ENCODE measurements at regions not wholly inside any gene's neighbourhood (a gene's known extent, or its start where the extent isn't known, plus 50 kb on each side); places are given as distances from the start of the nearest gene placed in this dataset.

DNA sequence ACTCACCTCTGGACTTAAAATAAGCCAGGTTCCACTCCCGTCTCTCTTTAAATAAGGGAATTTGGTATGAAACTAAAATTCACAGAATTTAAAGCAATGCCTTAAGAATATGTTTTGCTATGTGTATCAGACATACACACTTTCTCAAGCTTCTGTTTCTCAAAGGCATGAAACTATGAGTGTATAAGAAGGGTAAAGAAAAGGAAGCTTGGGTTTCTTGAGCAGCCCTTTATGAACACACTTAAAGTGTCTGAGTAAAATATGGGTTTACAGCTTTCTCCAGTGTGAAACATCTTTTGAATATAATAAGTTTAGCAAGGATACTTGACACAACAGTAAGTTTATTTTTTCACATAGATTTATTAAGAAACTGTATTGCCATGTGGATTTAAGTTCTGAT, 370.5 kb downstream of the TMA16 start:
- ChIA-PET POLR2A (interaction anchor here (0.7 kb wide), 1 partner anchor 9 kb away, joined by 4 read pairs; no protein-coding TSS in a partner anchor), CTCF (no interaction called here)
- no TSS peak for BruUV-seq (replicated peaks)
- TF ChIP-seq, protein P1, sequence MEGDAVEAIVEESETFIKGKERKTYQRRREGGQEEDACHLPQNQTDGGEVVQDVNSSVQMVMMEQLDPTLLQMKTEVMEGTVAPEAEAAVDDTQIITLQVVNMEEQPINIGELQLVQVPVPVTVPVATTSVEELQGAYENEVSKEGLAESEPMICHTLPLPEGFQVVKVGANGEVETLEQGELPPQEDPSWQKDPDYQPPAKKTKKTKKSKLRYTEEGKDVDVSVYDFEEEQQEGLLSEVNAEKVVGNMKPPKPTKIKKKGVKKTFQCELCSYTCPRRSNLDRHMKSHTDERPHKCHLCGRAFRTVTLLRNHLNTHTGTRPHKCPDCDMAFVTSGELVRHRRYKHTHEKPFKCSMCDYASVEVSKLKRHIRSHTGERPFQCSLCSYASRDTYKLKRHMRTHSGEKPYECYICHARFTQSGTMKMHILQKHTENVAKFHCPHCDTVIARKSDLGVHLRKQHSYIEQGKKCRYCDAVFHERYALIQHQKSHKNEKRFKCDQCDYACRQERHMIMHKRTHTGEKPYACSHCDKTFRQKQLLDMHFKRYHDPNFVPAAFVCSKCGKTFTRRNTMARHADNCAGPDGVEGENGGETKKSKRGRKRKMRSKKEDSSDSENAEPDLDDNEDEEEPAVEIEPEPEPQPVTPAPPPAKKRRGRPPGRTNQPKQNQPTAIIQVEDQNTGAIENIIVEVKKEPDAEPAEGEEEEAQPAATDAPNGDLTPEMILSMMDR (IDR thresholded peaks at IDR 0.05; ENCODE audit: unreplicated experiment), result no peak
- intact Hi-C loops (cut with micrococcal nuclease), result no loop called here
- no peaks in the 10 kb centered on the region for H3K27me3 Mint-ChIP-seq (ENCODE audit: insufficient read depth, unreplicated experiment)
- no peaks in the 10 kb centered on the region for H3K36me3 Mint-ChIP-seq (ENCODE audit: insufficient read depth, unreplicated experiment)
- no peak for DNase-seq (ENCODE audit: unreplicated experiment)
- no peak overlapping the region for H3K27ac Mint-ChIP-seq (ENCODE audit: low read depth, unreplicated experiment)
- no peaks in the 10 kb centered on the region for H3K9me3 Mint-ChIP-seq (ENCODE audit: unreplicated experiment)
- H3K4me3 Mint-ChIP-seq (ENCODE audit: unreplicated experiment), result no peak overlapping the region
- peaks cover 8% of the 10 kb centered on the region for H3K4me1 Mint-ChIP-seq (ENCODE audit: insufficient read depth, unreplicated experiment)

DNA sequence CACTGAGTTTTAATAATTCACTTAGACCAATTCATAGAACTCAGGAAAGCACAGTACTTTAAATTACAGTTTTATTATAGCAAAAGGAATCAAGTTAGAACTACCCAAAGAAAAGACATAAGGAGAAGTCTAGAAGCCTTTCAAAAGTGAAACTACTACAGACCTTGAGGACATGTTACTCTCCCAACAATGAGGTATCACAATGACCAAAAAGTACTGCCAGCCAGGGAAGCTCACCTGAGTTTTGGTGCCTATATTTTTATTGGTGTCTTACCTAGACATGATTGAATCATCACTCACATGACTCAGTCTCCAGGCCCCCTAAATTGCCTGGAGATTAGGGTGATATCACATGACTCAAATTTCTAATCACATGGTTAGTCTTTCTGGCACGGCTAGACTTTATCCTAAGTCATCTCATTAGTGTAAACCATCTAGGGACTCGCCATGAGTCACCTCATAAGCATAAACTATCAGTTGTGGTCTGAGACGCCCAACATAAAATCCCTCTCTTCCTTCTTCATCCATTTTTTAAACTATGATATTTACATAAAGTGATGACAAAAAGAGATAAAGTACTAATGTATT, 372.3 kb downstream of the TMA16 start:
- CTCF ChIA-PET, result no interaction called here
- intact Hi-C loops (cut with micrococcal nuclease), result no loop called here
- POLR2A ChIA-PET, result no interaction called here
- no TSS peak for BruUV-seq (replicated peaks)
- H3K27ac Mint-ChIP-seq (ENCODE audit: low read depth, unreplicated experiment), result peak overlapping the region; percentile 57
- H3K9me3 Mint-ChIP-seq (ENCODE audit: unreplicated experiment), result no peaks in the 10 kb centered on the region
- peak; percentile 36 for DNase-seq (ENCODE audit: unreplicated experiment)
- H3K4me3 Mint-ChIP-seq (ENCODE audit: unreplicated experiment), result peak overlapping the region; percentile 23
- peaks cover 8% of the 10 kb centered on the region for H3K4me1 Mint-ChIP-seq (ENCODE audit: insufficient read depth, unreplicated experiment)
- H3K36me3 Mint-ChIP-seq (ENCODE audit: insufficient read depth, unreplicated experiment), result no peaks in the 10 kb centered on the region
- TF ChIP-seq, protein P1 (IDR thresholded peaks at IDR 0.05; ENCODE audit: unreplicated experiment), result no peak
- H3K27me3 Mint-ChIP-seq (ENCODE audit: insufficient read depth, unreplicated experiment), result no peaks in the 10 kb centered on the region

DNA sequence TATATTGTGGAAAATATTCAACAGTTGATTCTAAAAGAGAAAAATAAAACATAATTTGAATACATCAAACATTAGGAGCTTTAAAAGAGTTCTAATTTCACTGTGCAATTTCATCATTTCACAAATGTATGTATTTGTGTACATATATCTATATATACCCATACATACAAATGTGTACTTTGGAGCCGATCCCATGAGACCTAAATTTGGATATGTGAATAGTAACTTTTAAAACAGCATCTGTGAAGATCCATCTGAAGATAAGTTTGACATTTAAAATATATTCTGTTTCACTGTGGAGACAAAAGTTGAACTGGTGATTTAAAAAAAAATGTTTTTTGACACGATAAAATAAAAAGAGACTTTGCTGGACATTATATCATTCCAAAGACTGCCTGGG, 374.0 kb downstream of the TMA16 start:
- Mint-ChIP-seq H3K4me1 (ENCODE audit: insufficient read depth, unreplicated experiment) (peaks cover 8% of the 10 kb centered on the region), H3K27me3 (ENCODE audit: insufficient read depth, unreplicated experiment) (no peaks in the 10 kb centered on the region), H3K4me3 (ENCODE audit: unreplicated experiment) (no peak overlapping the region), H3K36me3 (ENCODE audit: insufficient read depth, unreplicated experiment) (no peaks in the 10 kb centered on the region), H3K9me3 (ENCODE audit: unreplicated experiment) (no peaks in the 10 kb centered on the region), H3K27ac (ENCODE audit: low read depth, unreplicated experiment) (no peak overlapping the region)
- BruUV-seq (replicated peaks), result no TSS peak
- intact Hi-C loops (cut with micrococcal nuclease), result no loop called here
- no peak for DNase-seq (ENCODE audit: unreplicated experiment)
- TF ChIP-seq, protein P1 (IDR thresholded peaks at IDR 0.05; ENCODE audit: unreplicated experiment), result no peak
- CTCF ChIA-PET, result interaction anchor here (1.1 kb wide), 1 partner anchor 23 kb away, joined by 3 read pairs; no protein-coding TSS in a partner anchor
- POLR2A ChIA-PET, result interaction anchor here (1.3 kb wide), 1 partner anchor 8 kb away, joined by 3 read pairs; no protein-coding TSS in a partner anchor

DNA sequence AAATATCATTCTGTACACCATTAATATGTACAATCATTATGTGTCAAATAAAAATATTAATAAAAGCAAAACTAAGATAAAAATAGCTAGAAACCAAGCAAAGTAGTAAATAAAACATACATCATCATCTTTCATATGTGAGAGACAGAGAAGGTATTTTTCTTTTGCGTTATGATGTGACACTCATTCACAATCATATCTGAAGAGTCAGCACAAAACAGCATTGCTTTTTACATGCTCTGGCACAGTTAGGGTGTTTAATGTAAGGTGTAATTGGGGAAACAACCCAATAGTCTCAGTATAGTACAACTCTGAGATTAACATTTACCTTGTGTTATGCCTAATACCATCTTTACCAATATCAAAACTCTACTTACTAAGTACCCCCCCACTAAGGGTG, 376.6 kb downstream of the TMA16 start:
- no peak overlapping the region for H3K27ac Mint-ChIP-seq (ENCODE audit: low read depth, unreplicated experiment)

More for the DNA sequence above, 376.6 kb downstream of the TMA16 start:
- no peak for DNase-seq (ENCODE audit: unreplicated experiment)
- Mint-ChIP-seq H3K4me3 (ENCODE audit: unreplicated experiment) (no peak overlapping the region), H3K9me3 (ENCODE audit: unreplicated experiment) (no peaks in the 10 kb centered on the region), H3K36me3 (ENCODE audit: insufficient read depth, unreplicated experiment) (no peaks in the 10 kb centered on the region), H3K27me3 (ENCODE audit: insufficient read depth, unreplicated experiment) (no peaks in the 10 kb centered on the region), H3K4me1 (ENCODE audit: insufficient read depth, unreplicated experiment) (peaks cover 21% of the 10 kb centered on the region)
- BruUV-seq (replicated peaks), result no TSS peak
- ChIA-PET POLR2A (no interaction called here), CTCF (interaction anchor here (0.5 kb wide), 1 partner anchor 1128 kb away, joined by 3 read pairs; no protein-coding TSS in a partner anchor)
- TF ChIP-seq, protein P1 (IDR thresholded peaks at IDR 0.05; ENCODE audit: unreplicated experiment), result no peak
- intact Hi-C loops (cut with micrococcal nuclease), result no loop called here

Measured in MCF 10A (cell line).